Femur (tissue), 1 donor: ENCODE measurements at regions not wholly inside any gene's neighbourhood (a gene's known extent, or its start where the extent isn't known, plus 50 kb on each side); places are given as distances from the start of the nearest gene placed in this dataset.
"Not testable (repeated sequence)": the region's sequence is repeated elsewhere in the genome, so short reads cannot be mapped to it uniquely, and the experiment has no call there.

Source experiments
- DNase-seq: peaks from one replicate; pipeline ENCODE4 v3.0.0-alpha.2; 2017

- DNase-seq: no peak
Measured at GRCh38 chr12:83886479-83886878, 1026.1 kb downstream of the SLC6A15 start.

GRCh38 chr12:83870921-83871599, 1041.5 kb downstream of the SLC6A15 start:
- DNase-seq: not testable (repeated sequence)

GRCh38 chr12:83866477-83866876, 1046.1 kb downstream of the SLC6A15 start:
- DNase-seq: no peak

DNA sequence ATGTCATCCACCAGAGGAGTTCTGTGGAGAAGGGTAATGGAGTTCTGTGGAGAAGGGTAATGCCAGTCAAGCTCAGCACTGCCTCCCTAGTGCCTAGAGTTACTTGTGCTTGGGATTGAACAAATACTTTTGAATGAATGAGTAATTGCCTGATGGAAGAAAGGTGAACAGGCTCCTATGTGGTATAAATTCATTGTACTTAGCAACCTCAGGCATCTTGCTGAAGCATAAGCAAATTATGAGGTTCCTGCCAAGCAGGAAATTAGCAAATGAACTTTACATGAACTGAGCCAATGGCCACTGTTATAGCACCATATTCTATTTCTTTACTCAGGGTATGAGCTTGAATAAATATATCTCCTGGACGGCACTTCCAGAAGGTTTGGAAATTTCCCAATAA, 1047.2 kb downstream of the SLC6A15 start:
- DNase-seq: no peak

DNA sequence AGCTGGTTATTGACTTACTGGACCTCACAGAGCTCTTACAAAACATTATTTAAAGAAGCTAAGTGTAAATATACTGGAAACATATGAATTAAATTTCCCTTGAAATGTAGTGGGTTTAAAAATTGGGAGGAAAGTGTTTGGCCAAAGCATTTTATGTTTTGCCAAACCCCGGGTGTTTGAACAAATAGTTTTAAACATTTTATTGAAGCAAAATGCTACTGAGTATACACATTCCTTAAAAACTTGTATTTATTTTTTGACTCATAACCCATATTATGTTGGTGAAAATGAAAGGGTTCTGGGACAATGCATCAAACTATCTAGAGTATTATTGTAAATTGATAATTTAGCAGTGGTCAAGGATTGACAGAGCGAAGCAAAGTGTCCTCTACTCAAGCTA, 1048.5 kb downstream of the SLC6A15 start:
- no peak for DNase-seq

GRCh38 chr12:83859021-83859420, 1053.6 kb downstream of the SLC6A15 start:
- no peak for DNase-seq

DNA sequence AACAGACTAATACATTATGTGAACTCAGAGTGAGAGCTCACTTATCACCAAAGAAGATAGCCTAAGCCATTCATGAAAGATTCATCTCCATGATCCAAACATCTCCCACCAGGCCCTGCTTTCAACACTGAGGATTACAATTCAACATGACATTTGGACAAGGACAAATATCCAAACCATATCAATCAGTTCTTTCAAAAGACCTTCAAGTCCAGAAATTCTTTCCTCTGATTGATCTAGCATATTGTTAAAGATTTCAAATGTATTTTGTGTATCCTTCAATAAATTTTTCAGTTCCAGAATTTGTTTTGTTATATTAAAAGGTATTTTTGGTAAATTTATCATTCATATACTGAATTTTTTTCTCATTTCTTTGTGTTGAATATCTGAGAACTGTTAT, 1055.8 kb downstream of the SLC6A15 start:
- no peak for DNase-seq

DNA sequence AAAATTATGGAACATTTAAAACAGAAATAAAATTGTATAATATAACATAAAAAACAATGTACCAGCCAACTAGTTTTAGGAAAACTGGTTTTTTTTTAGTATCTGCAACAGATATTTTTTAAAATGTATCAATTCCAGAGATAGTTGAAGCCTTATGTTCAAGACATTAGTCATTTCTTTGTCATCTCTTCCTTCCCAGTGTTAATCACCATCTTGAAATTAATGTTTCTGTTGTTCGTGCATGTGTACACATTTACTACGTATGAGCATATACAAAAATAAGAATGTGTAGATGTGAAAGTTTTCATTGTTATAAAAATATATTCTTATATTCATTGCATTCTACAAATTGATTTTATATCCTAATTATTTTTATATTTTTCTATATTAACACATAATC, 1062.1 kb downstream of the SLC6A15 start:
- no peak for DNase-seq

GRCh38 chr12:83848702-83849101, 1063.9 kb downstream of the SLC6A15 start:
- DNase-seq: no peak

GRCh38 chr12:83843541-83843940, 1069.1 kb downstream of the SLC6A15 start:
- DNase-seq: no peak

DNA sequence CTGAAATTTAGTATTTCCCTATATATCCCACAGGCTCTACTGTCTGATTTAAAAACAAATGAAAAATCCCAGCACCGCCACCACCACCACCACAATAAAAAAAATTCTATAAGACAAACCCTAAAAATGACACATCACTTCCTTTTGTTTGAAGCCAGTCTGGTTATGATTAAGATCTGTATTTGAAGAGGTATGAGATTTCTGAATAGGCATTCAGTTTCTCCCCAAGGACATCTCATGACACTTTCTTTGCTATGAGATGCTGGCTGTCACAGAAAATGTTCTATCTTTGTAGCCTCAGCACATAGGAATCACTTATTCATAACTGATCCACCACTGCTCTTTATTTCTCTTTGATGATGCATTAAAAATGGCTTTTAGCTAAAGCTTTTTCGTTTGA, 1071.0 kb downstream of the SLC6A15 start:
- no peak for DNase-seq

GRCh38 chr12:83827860-83828259, 1084.7 kb downstream of the SLC6A15 start:
- peak; percentile 42 for DNase-seq

- DNase-seq: no peak
Measured at GRCh38 chr12:83827193-83827592, 1085.4 kb downstream of the SLC6A15 start.

GRCh38 chr12:83826112-83826511, 1086.5 kb downstream of the SLC6A15 start:
- DNase-seq: no peak

- DNase-seq: no peak
Measured at GRCh38 chr12:83823386-83824045, 1089.1 kb downstream of the SLC6A15 start.

GRCh38 chr12:83821967-83822366, 1090.6 kb downstream of the SLC6A15 start:
- DNase-seq: no peak

DNA sequence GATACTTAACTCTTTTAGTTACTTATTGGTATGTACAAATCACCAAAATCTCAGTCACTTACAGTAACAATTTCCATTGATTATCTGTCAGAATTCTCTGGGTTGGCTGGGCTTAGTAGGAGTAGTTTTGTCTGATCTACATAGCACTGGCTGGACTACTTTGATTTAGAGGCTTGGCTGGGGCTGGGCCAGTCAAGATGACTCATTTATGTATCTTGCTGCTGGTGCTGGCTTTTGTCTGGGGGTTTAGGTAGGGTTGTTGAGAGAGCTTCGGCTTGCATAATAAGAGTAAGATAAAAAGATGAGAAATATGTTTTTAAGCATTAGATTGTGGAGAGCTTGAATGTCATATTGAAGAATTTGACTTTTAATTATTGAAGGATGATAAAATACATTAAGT, 1093.7 kb downstream of the SLC6A15 start:
- DNase-seq: no peak

GRCh38 chr12:83817730-83818129, 1094.9 kb downstream of the SLC6A15 start:
- no peak for DNase-seq

GRCh38 chr12:83808591-83808990, 1104.0 kb downstream of the SLC6A15 start:
- no peak for DNase-seq

GRCh38 chr12:83807871-83808270, 1104.7 kb downstream of the SLC6A15 start:
- no peak for DNase-seq

- DNase-seq: no peak
Measured at GRCh38 chr12:83805873-83806272, 1106.7 kb downstream of the SLC6A15 start.

DNA sequence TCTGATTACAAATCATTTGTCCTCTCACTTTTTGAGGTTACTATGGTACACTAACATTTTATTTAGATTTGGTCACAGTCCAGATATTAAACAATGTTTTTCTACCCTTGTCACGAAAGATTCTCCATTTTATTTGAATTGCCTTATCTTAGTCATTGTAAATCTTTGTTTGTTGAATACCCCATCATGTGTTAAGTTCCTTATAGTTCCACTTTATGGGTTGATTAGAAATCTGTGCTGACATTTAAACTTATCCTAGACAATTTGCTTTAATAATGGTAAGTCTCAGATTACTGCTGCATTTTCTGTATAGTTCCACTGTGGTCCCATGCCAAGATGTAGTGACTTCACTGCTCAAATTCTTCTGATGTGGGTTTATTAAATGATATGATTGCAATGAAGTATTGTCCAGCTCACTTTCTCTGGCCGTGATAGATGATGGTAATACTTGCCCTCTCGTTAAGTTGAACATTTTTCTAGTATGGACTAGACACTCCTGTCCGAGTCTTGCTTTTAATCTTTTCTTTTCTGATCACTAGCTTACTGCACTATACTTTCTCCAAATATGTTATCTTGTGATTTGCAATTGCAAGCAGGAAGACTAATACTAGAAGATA, 1107.3 kb downstream of the SLC6A15 start:
- DNase-seq: no peak

- DNase-seq: no peak
Measured at GRCh38 chr12:83801972-83802371, 1110.6 kb downstream of the SLC6A15 start.

DNA sequence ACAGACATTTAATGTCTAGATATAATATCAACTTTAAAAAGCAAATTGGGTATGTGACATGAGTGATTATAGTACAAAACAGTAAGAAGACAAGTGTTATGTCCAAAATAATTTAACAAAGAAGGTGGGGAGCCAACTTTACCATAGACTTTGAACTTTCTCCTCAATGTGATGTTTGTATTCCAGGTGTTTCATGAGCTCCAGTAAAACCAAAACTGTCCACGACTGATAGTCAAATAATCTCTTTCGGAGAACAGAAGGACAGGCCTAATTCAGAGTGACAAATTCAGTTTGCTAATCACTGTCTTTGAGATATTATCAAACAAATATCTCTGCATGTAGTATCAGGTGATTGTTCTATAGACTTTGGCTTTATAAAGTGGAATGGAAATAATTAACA, 1112.6 kb downstream of the SLC6A15 start:
- DNase-seq: no peak
